ENCODE measurements at regions not wholly inside any gene's neighbourhood (a gene's known extent, or its start where the extent isn't known, plus 50 kb on each side); places are given as distances from the start of the nearest gene placed in this dataset.

DNA sequence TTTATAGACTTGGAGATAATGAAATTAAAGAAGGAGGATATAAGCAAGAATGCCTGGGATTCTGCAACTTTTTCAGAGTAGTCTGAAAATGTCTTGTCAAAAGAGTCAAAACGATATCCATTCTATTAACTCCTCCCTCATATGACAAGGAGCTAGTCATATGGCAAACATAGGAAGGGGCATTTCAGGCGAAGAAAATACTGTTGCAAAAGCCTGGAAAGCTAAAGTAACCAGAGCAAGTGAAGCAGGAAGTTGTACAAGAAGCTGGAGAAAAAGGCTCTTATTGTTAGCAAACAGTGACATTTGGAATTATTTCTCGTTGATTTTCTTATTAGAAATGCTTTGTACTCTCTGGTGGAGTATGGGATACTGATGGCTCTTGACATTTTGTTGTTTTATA lies 94.0 kb upstream of the PTPRD start:
- H3K9ac ChIP-seq (ENCODE audit: low read length): no peak overlapping the region
- H3K27ac ChIP-seq (ENCODE audit: low read length): 0 out of 2 replicates have a peak overlapping the region, but pooled peaks have one; percentile 9
- H3K4me2 ChIP-seq (ENCODE audit: low read length): peak overlapping the region; percentile 44; the same call in 1 of the 2 replicates
- no peak overlapping the region for H2AFZ ChIP-seq (ENCODE audit: low read length)
- ATAC-seq (peak; percentile 66), DNase-seq (peak; percentile 45)
- H3K4me1 ChIP-seq (ENCODE audit: insufficient read depth, low read length): peaks cover 11% of the 10 kb centered on the region; the same call in 1 of the 2 replicates
- CTCF ChIA-PET: no interaction called here
- no peaks in the 10 kb centered on the region for H3K36me3 ChIP-seq (ENCODE audit: low read depth, low read length)
- H3K79me2 ChIP-seq (ENCODE audit: low read length): no peaks in the 10 kb centered on the region
- H3F3A ChIP-seq (ENCODE audit: low read length, unreplicated experiment): no peaks in the 10 kb centered on the region
- H4K20me1 ChIP-seq (ENCODE audit: low read length): no peaks in the 10 kb centered on the region
- H3K9me3 ChIP-seq (ENCODE audit: low read length): no peaks in the 10 kb centered on the region
- intact Hi-C loops (cut with micrococcal nuclease): loop anchor here (5.0 kb wide), 1 partner anchor 94 kb away; the partner anchor contains the start of gene PTPRD
- no TSS peak for BruUV-seq (replicated peaks)
- no peaks in the 10 kb centered on the region for H3K9me2 ChIP-seq (replicated peaks; ENCODE audit: low read length)
- POLR2A ChIA-PET (ENCODE audit: unreplicated experiment): interaction anchor here (0.6 kb wide), 2 partner anchors 29 to 510 kb away, joined by 5 to 8 read pairs; no protein-coding TSS in a partner anchor
- no peak overlapping the region for H3K4me3 ChIP-seq (ENCODE audit: low read length)
- no peak for TF ChIP-seq EZH2 (IDR thresholded peaks at IDR 0.05; ENCODE audit: low read length, unreplicated experiment)
- TF ChIP-seq, protein P1, sequence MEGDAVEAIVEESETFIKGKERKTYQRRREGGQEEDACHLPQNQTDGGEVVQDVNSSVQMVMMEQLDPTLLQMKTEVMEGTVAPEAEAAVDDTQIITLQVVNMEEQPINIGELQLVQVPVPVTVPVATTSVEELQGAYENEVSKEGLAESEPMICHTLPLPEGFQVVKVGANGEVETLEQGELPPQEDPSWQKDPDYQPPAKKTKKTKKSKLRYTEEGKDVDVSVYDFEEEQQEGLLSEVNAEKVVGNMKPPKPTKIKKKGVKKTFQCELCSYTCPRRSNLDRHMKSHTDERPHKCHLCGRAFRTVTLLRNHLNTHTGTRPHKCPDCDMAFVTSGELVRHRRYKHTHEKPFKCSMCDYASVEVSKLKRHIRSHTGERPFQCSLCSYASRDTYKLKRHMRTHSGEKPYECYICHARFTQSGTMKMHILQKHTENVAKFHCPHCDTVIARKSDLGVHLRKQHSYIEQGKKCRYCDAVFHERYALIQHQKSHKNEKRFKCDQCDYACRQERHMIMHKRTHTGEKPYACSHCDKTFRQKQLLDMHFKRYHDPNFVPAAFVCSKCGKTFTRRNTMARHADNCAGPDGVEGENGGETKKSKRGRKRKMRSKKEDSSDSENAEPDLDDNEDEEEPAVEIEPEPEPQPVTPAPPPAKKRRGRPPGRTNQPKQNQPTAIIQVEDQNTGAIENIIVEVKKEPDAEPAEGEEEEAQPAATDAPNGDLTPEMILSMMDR (conservative IDR thresholded peaks at IDR 0.05; ENCODE audit: low read depth, low read length): no peak
- no peak for TF ChIP-seq EZH2phosphoT487 (IDR thresholded peaks at IDR 0.05; ENCODE audit: borderline replicate concordance, low read length)
- no peaks in the 10 kb centered on the region for H3K27me3 ChIP-seq (ENCODE audit: low read length)

DNA sequence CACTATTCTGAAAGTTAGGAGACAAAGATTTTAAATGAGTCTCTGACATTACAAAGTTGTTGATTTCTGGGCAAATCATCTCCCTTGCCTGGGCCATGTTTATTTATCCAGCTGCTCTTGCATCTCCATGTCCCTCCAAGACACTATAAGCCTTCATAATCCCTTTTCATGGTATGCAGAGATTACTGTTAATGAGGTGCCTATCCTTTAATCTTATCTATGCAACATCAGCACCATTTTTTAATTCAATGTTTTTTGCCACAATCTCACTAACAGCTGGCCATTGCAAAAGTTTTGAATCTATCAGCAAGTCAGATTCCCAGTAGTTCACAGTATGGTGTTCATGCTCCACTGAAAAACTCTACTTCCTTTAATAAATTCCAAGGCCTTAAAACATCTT lies 108.5 kb upstream of the PTPRD start:
- no peak overlapping the region for H3K4me3 ChIP-seq (ENCODE audit: low read length)
- DNase-seq (no peak), ATAC-seq (no peak)
- H3F3A ChIP-seq (ENCODE audit: low read length, unreplicated experiment): no peaks in the 10 kb centered on the region
- TF ChIP-seq, protein P1 (conservative IDR thresholded peaks at IDR 0.05; ENCODE audit: low read depth, low read length): no peak
- no TSS peak for BruUV-seq (replicated peaks)
- no peaks in the 10 kb centered on the region for H3K9me2 ChIP-seq (replicated peaks; ENCODE audit: low read length)
- H3K9me3 ChIP-seq (ENCODE audit: low read length): no peaks in the 10 kb centered on the region
- no peaks in the 10 kb centered on the region for H3K36me3 ChIP-seq (ENCODE audit: low read depth, low read length)
- H3K27me3 ChIP-seq (ENCODE audit: low read length): no peaks in the 10 kb centered on the region
- H3K79me2 ChIP-seq (ENCODE audit: low read length): no peaks in the 10 kb centered on the region
- H3K4me1 ChIP-seq (ENCODE audit: insufficient read depth, low read length): no peaks in the 10 kb centered on the region
- intact Hi-C loops (cut with micrococcal nuclease): no loop called here
- POLR2A ChIA-PET (ENCODE audit: unreplicated experiment): no interaction called here
- no peak overlapping the region for H3K4me2 ChIP-seq (ENCODE audit: low read length)
- no peak overlapping the region for H3K27ac ChIP-seq (ENCODE audit: low read length)
- no peak overlapping the region for H3K9ac ChIP-seq (ENCODE audit: low read length)
- CTCF ChIA-PET: no interaction called here
- H2AFZ ChIP-seq (ENCODE audit: low read length): no peak overlapping the region
- no peaks in the 10 kb centered on the region for H4K20me1 ChIP-seq (ENCODE audit: low read length)

DNA sequence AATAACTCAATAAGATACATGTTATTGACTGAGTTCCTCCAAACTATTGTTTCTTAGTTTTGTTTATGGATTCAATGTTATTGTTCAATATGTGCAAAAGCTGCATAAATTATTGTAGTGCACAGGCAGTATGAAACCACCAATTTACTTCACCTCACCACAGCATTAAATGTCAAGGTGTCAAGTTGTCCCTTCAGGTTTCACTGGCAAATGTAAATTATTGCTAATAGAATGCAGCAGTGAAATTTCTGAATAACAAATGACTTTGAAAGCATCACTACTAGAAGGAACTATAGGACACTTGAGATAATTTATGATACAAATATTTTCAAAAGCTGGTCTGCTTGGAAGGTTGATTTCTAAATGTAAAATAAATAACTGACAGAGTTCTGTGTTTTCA lies 116.4 kb upstream of the PTPRD start:
- Histone ChIP-seq H3K9me3 (ENCODE audit: low read length) (no peaks in the 10 kb centered on the region), H3K4me1 (ENCODE audit: insufficient read depth, low read length) (no peaks in the 10 kb centered on the region), H3F3A (ENCODE audit: low read length, unreplicated experiment) (no peaks in the 10 kb centered on the region), H2AFZ (ENCODE audit: low read length) (no peak overlapping the region), H4K20me1 (ENCODE audit: low read length) (no peaks in the 10 kb centered on the region), H3K4me3 (ENCODE audit: low read length) (no peak overlapping the region), H3K27ac (ENCODE audit: low read length) (no peak overlapping the region), H3K9ac (ENCODE audit: low read length) (no peak overlapping the region), H3K27me3 (ENCODE audit: low read length) (no peaks in the 10 kb centered on the region), H3K9me2 (replicated peaks; ENCODE audit: low read length) (no peaks in the 10 kb centered on the region), H3K36me3 (ENCODE audit: low read depth, low read length) (no peaks in the 10 kb centered on the region), H3K4me2 (ENCODE audit: low read length) (no peak overlapping the region), H3K79me2 (ENCODE audit: low read length) (no peaks in the 10 kb centered on the region)
- DNase-seq (no peak), ATAC-seq (no peak)
- BruUV-seq (replicated peaks): no TSS peak
- intact Hi-C loops (cut with micrococcal nuclease): no loop called here
- CTCF ChIA-PET: no interaction called here
- POLR2A ChIA-PET (ENCODE audit: unreplicated experiment): no interaction called here
- TF ChIP-seq EZH2phosphoT487 (IDR thresholded peaks at IDR 0.05; ENCODE audit: borderline replicate concordance, low read length) (no peak), EZH2 (IDR thresholded peaks at IDR 0.05; ENCODE audit: low read length, unreplicated experiment) (no peak)
- TF ChIP-seq, protein P1 (conservative IDR thresholded peaks at IDR 0.05; ENCODE audit: low read depth, low read length): no peak
